ENCODE measurements at regions not wholly inside any gene's neighbourhood (a gene's known extent, or its start where the extent isn't known, plus 50 kb on each side); places are given as distances from the start of the nearest gene placed in this dataset.

DNA sequence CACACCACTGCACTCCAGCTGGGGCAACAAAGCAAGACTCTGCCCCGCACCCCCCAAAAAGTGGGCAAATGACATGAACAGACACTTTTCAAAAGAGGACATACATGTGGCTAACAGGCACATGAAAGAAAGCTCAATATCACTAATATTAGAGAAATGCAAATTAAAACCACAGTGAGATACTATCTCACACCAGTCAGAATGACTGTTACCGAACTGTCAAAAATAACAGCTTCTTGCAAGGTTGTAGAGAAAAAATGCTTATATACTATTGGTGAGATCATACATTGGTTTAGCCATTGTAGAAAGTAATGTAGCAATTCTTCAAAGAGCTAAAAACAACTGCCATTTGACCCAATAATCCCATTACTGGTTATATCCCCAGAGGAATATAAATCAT is 99.5 kb upstream of the SPATA13 start:
- intact Hi-C loops (cut with DNase I, micrococcal nuclease) = no loop called here
- no peak overlapping the region for H3K4me3 ChIP-seq
- H3K4me1 ChIP-seq (ENCODE audit: low read depth) = no peaks in the 10 kb centered on the region
- DNase-seq = no peak
- TF ChIP-seq CTCF (IDR thresholded peaks at IDR 0.05) = no peak
- no peaks in the 10 kb centered on the region for H3K36me3 ChIP-seq (ENCODE audit: low read depth)
- ATAC-seq = no peak
- H3K9me3 ChIP-seq = no peaks in the 10 kb centered on the region

- TF ChIP-seq CTCF (IDR thresholded peaks at IDR 0.05) = no peak
- Histone ChIP-seq H3K9me3 (no peaks in the 10 kb centered on the region), H3K4me1 (ENCODE audit: low read depth) (no peaks in the 10 kb centered on the region), H3K4me3 (no peak overlapping the region), H3K36me3 (ENCODE audit: low read depth) (no peaks in the 10 kb centered on the region)
- DNase-seq (no peak), ATAC-seq (no peak)
- intact Hi-C loops (cut with DNase I, micrococcal nuclease) = no loop called here
These were observed 97.1 kb upstream of the SPATA13 start for GRCh38 chr13:24063281-24063877.

- no peaks in the 10 kb centered on the region for H3K36me3 ChIP-seq (ENCODE audit: low read depth)
- DNase-seq (no peak), ATAC-seq (peak; percentile 61)
- intact Hi-C loops (cut with DNase I, micrococcal nuclease) = no loop called here
- H3K4me3 ChIP-seq = no peak overlapping the region
- H3K4me1 ChIP-seq (ENCODE audit: low read depth) = no peaks in the 10 kb centered on the region
- no peaks in the 10 kb centered on the region for H3K9me3 ChIP-seq
- TF ChIP-seq CTCF (IDR thresholded peaks at IDR 0.05) = no peak
These were observed 96.1 kb upstream of the SPATA13 start for GRCh38 chr13:24064371-24064770.

- Histone ChIP-seq H3K4me1 (ENCODE audit: low read depth) (no peaks in the 10 kb centered on the region), H3K36me3 (ENCODE audit: low read depth) (no peaks in the 10 kb centered on the region), H3K4me3 (no peak overlapping the region), H3K9me3 (no peaks in the 10 kb centered on the region)
- ATAC-seq (no peak), DNase-seq (no peak)
- intact Hi-C loops (cut with DNase I, micrococcal nuclease) = no loop called here
- no peak for TF ChIP-seq CTCF (IDR thresholded peaks at IDR 0.05)
These were observed 95.3 kb upstream of the SPATA13 start for GRCh38 chr13:24065176-24065575.

- Histone ChIP-seq H3K4me3 (no peak overlapping the region), H3K4me1 (ENCODE audit: low read depth) (no peaks in the 10 kb centered on the region), H3K36me3 (ENCODE audit: low read depth) (no peaks in the 10 kb centered on the region), H3K9me3 (no peaks in the 10 kb centered on the region)
- intact Hi-C loops (cut with DNase I, micrococcal nuclease) = no loop called here
- TF ChIP-seq CTCF (IDR thresholded peaks at IDR 0.05) = no peak
- DNase-seq = no peak
- no peak for ATAC-seq
These were observed 93.9 kb upstream of the SPATA13 start for GRCh38 chr13:24066405-24067295.

All from mucosa of descending colon (tissue), 3 donors.